ENCODE measurements at regions not wholly inside any gene's neighbourhood (a gene's known extent, or its start where the extent isn't known, plus 50 kb on each side); places are given as distances from the start of the nearest gene placed in this dataset.

- DNase-seq (ENCODE audit: low spot score in 2 of 2): no peak
- Mint-ChIP-seq H3K9me3 (no peaks in the 10 kb centered on the region), H3K4me1 (peaks cover 29% of the 10 kb centered on the region), H3K36me3 (no peaks in the 10 kb centered on the region), H3K4me3 (no peak overlapping the region), H3K27me3 (no peaks in the 10 kb centered on the region), H3K27ac (no peak overlapping the region)
- no peak for ATAC-seq (ENCODE audit: low read depth)
These were observed 287.9 kb upstream of the VRK2 start for GRCh38 chr2:57758686-57759085.

DNA sequence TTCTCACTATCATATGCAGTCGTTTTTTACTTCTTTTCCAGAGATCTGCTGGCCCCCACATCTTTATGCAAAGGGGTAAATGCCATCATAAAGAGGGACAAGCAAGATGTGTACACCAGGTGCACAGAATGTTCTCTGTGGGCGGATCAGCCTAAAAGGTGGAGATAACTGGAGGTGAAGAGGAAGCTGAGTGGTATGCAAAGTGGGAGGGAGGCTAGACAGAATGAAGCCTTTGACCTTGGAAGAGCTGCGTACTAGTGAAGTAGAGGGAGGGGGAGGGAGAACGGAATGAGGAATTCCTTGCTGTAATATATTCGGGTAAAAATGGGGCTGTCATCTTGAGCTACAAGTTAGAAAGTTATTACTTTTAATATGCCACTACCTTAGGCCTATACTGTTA, 287.5 kb upstream of the VRK2 start:
- Mint-ChIP-seq H3K27me3 (no peaks in the 10 kb centered on the region), H3K4me1 (peaks cover 29% of the 10 kb centered on the region), H3K27ac (no peak overlapping the region), H3K9me3 (no peaks in the 10 kb centered on the region), H3K4me3 (peak overlapping the region; percentile 65), H3K36me3 (no peaks in the 10 kb centered on the region)
- ATAC-seq (ENCODE audit: low read depth): peak; percentile 52
- DNase-seq (ENCODE audit: low spot score in 2 of 2): no peak

DNA sequence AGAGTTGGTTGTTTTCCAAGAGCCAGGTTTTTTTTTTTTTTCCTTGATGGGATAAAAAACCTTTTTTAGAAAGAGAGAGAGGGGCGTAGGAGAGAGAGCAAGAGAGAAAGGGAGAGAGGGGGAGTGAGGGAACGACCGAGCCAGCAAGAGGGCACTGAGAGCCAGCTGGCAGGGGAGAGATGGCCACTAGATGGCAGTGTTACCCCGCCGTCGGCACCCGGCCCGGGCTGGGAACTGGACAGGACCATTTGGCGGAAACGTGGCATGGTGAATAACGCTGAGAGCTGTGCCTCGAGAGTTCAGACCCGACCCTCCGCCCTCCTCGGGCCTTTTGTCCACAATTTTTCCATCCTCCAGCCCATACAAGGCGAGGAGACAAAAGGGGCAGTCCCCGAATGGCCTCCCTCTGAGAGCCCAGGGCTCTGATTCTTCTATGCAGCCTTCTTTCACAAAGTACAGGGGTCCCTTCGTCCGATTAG, 286.7 kb upstream of the VRK2 start:
- H3K9me3 Mint-ChIP-seq: no peaks in the 10 kb centered on the region
- peak; percentile 84 for ATAC-seq (ENCODE audit: low read depth)
- peak overlapping the region; percentile 70 for H3K4me3 Mint-ChIP-seq
- DNase-seq (ENCODE audit: low spot score in 2 of 2): peak; percentile 82 to 94
- H3K36me3 Mint-ChIP-seq: no peaks in the 10 kb centered on the region
- peaks cover 28% of the 10 kb centered on the region for H3K4me1 Mint-ChIP-seq
- H3K27ac Mint-ChIP-seq: peak overlapping the region; percentile 16
- H3K27me3 Mint-ChIP-seq: no peaks in the 10 kb centered on the region

DNA sequence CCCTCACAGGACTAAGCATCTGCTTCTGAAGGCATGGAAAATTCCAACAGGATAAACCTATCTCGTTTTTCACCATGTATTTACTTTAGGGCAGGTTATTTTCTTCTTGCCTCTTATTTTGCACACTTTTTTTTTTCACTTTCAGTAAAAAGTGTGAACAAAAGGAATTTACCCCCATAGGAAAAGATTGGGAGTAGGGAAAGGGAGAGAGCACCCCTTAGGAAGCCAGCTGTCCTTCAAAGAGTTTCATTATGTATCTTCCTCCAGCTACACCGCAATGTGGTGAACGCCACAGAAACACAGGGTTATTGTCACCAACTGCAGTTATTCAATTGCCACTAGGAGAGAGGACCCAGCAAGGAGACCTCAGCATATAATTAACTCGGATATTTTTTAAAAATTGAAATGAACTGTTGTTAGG, 286.2 kb upstream of the VRK2 start:
- H3K4me1 Mint-ChIP-seq: peaks cover 22% of the 10 kb centered on the region
- DNase-seq (ENCODE audit: low spot score in 2 of 2): no peak
- H3K27me3 Mint-ChIP-seq: no peaks in the 10 kb centered on the region
- peak overlapping the region; percentile 70 for H3K4me3 Mint-ChIP-seq
- no peak for ATAC-seq (ENCODE audit: low read depth)
- peak overlapping the region; percentile 16 for H3K27ac Mint-ChIP-seq
- no peaks in the 10 kb centered on the region for H3K36me3 Mint-ChIP-seq
- H3K9me3 Mint-ChIP-seq: no peaks in the 10 kb centered on the region

DNA sequence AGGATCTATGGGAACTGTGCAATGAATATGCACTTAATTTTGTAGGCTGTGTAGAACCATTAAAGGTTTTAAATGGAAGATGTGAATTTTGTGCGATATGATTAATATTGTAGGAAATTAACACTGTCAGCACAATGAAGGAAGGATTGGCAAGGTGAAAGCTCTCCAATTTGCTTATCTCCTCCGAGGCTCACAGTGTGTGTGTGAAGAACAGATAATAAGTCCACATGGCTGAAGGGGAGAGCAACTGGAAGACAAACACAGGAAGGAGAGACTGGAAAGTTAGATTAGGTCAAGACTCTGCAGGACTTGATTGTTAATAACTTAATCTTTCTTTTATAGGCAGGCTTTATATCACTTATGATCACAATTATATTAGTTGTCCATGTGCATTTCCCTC, 269.7 kb upstream of the VRK2 start:
- no peak for DNase-seq (ENCODE audit: low spot score in 2 of 2)
- Mint-ChIP-seq H3K27me3 (no peaks in the 10 kb centered on the region), H3K27ac (no peak overlapping the region), H3K4me1 (no peaks in the 10 kb centered on the region), H3K9me3 (no peaks in the 10 kb centered on the region), H3K36me3 (peaks cover 2% of the 10 kb centered on the region), H3K4me3 (no peak overlapping the region)
- no peak for ATAC-seq (ENCODE audit: low read depth)

DNA sequence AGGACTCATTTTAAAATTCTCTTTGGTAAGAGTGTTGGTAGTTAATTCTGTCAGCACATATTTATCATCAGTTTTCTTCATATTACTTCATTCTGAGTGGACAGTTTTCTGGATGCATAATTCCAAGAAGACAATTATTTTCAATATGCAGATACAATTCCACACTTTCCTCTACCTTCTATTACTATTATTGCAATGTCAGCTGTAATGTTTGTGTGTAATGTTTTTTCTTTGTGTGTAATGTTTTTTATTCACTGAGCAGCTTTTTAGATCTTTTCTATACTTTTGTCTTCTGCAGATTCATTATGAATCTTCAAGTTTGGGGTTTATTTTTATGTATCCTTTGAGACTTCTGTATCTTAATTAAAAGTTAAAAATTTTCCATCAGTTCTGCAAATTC, 264.0 kb upstream of the VRK2 start:
- Mint-ChIP-seq H3K4me1 (no peaks in the 10 kb centered on the region), H3K27me3 (no peaks in the 10 kb centered on the region), H3K36me3 (peaks cover 7% of the 10 kb centered on the region), H3K4me3 (no peak overlapping the region), H3K27ac (no peak overlapping the region), H3K9me3 (no peaks in the 10 kb centered on the region)
- no peak for ATAC-seq (ENCODE audit: low read depth)
- no peak for DNase-seq (ENCODE audit: low spot score in 2 of 2)

DNA sequence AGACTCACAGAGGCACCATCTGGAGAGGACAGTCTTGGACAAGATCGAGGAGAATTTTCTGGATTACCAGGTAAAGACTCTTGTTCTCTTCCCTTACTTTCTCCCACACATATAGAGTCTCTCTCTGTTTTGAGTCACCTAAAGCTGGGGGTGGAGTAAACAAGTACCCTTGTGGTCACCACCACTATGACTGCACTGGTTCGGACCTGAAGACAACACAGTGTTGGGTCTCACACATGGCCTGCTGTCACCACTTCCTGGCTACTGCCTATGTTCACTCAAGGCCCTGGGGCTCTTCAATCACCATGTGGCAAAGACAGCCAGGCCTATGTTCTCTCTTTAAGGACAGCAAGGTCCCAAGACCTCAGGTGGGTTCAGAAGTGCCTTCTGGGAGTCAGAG, 253.3 kb upstream of the VRK2 start:
- H3K27ac Mint-ChIP-seq: no peak overlapping the region
- DNase-seq (ENCODE audit: low spot score in 2 of 2): no peak
- ATAC-seq (ENCODE audit: low read depth): no peak
- H3K36me3 Mint-ChIP-seq: peaks cover 5% of the 10 kb centered on the region
- no peak overlapping the region for H3K4me3 Mint-ChIP-seq
- no peaks in the 10 kb centered on the region for H3K27me3 Mint-ChIP-seq
- no peaks in the 10 kb centered on the region for H3K4me1 Mint-ChIP-seq
- peaks cover 4% of the 10 kb centered on the region for H3K9me3 Mint-ChIP-seq

GRCh38 chr2:57796527-57796926, 250.1 kb upstream of the VRK2 start:
- no peak for DNase-seq (ENCODE audit: low spot score in 2 of 2)
- H3K27me3 Mint-ChIP-seq: no peaks in the 10 kb centered on the region
- no peak overlapping the region for H3K27ac Mint-ChIP-seq
- peaks cover 14% of the 10 kb centered on the region for H3K36me3 Mint-ChIP-seq
- no peak overlapping the region for H3K4me3 Mint-ChIP-seq
- H3K9me3 Mint-ChIP-seq: peaks cover 8% of the 10 kb centered on the region
- ATAC-seq (ENCODE audit: low read depth): no peak
- no peaks in the 10 kb centered on the region for H3K4me1 Mint-ChIP-seq

DNA sequence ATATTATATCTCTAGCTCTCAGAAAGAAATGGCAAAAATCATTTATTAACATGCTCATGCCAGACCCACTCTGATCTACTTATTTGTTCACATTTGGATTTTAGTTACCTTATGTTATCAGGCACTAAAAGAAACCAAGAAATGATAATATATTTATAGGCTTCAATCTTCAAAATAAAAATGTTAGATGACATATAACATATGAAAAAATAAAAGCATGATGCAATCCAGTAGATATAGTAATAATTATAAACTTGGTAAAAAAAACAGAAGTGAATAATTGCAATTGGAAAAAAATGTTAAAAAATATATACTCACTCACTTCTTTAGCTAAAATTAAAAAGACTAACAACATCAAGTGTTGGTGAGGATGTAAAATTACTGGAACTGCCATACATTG, 248.3 kb upstream of the VRK2 start:
- no peak overlapping the region for H3K4me3 Mint-ChIP-seq
- H3K9me3 Mint-ChIP-seq: peaks cover 7% of the 10 kb centered on the region
- H3K36me3 Mint-ChIP-seq: peaks cover 16% of the 10 kb centered on the region
- H3K27me3 Mint-ChIP-seq: no peaks in the 10 kb centered on the region
- no peak for ATAC-seq (ENCODE audit: low read depth)
- no peaks in the 10 kb centered on the region for H3K4me1 Mint-ChIP-seq
- no peak overlapping the region for H3K27ac Mint-ChIP-seq
- DNase-seq (ENCODE audit: low spot score in 2 of 2): no peak

GRCh38 chr2:57802243-57802642, 244.4 kb upstream of the VRK2 start:
- ATAC-seq (ENCODE audit: low read depth): no peak
- Mint-ChIP-seq H3K36me3 (peaks cover 13% of the 10 kb centered on the region), H3K9me3 (peaks cover 7% of the 10 kb centered on the region), H3K27ac (no peak overlapping the region), H3K4me3 (no peak overlapping the region), H3K4me1 (no peaks in the 10 kb centered on the region), H3K27me3 (no peaks in the 10 kb centered on the region)
- no peak for DNase-seq (ENCODE audit: low spot score in 2 of 2)

DNA sequence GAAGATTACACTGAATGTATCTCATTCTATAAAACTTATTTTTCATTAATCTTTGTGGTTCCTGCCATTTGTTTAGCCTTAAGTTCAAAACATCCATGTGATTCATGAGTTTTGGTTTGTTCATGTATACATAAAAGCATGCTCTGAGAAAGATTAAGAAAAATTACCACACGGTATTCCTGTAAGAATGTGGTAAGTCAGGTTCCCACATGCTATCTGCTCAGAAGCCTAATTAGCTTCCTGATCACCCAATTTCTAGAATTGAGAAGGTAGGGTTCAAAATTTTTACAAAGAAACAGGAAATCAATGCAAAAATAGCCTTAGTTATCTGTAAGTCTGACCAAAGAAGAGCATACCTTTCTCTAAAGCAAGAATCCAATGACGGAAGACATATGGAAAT, 241.6 kb upstream of the VRK2 start:
- no peak overlapping the region for H3K27ac Mint-ChIP-seq
- H3K36me3 Mint-ChIP-seq: peaks cover 7% of the 10 kb centered on the region
- peaks cover 3% of the 10 kb centered on the region for H3K9me3 Mint-ChIP-seq
- H3K4me1 Mint-ChIP-seq: no peaks in the 10 kb centered on the region
- DNase-seq (ENCODE audit: low spot score in 2 of 2): no peak
- H3K27me3 Mint-ChIP-seq: no peaks in the 10 kb centered on the region
- no peak for ATAC-seq (ENCODE audit: low read depth)
- no peak overlapping the region for H3K4me3 Mint-ChIP-seq

GRCh38 chr2:57806449-57806968, 240.1 kb upstream of the VRK2 start:
- Mint-ChIP-seq H3K4me1 (no peaks in the 10 kb centered on the region), H3K27me3 (no peaks in the 10 kb centered on the region), H3K4me3 (no peak overlapping the region), H3K27ac (no peak overlapping the region), H3K36me3 (peaks cover 6% of the 10 kb centered on the region), H3K9me3 (peaks cover under 1% of the 10 kb centered on the region)
- ATAC-seq (ENCODE audit: low read depth) (no peak), DNase-seq (ENCODE audit: low spot score in 2 of 2) (no peak)

GRCh38 chr2:57809230-57809629, 237.4 kb upstream of the VRK2 start:
- no peak for DNase-seq (ENCODE audit: low spot score in 2 of 2)
- peaks cover 3% of the 10 kb centered on the region for H3K36me3 Mint-ChIP-seq
- H3K27me3 Mint-ChIP-seq: no peaks in the 10 kb centered on the region
- ATAC-seq (ENCODE audit: low read depth): no peak
- H3K9me3 Mint-ChIP-seq: no peaks in the 10 kb centered on the region
- H3K4me1 Mint-ChIP-seq: no peaks in the 10 kb centered on the region
- H3K4me3 Mint-ChIP-seq: no peak overlapping the region
- H3K27ac Mint-ChIP-seq: no peak overlapping the region

GRCh38 chr2:57821088-57821487, 225.5 kb upstream of the VRK2 start:
- Mint-ChIP-seq H3K36me3 (peaks cover 2% of the 10 kb centered on the region), H3K4me1 (peaks cover 4% of the 10 kb centered on the region), H3K27ac (peak overlapping the region; percentile 15), H3K27me3 (no peaks in the 10 kb centered on the region), H3K4me3 (no peak overlapping the region), H3K9me3 (peaks cover under 1% of the 10 kb centered on the region)
- DNase-seq (ENCODE audit: low spot score in 2 of 2) (no peak), ATAC-seq (ENCODE audit: low read depth) (peak; percentile 43)

DNA sequence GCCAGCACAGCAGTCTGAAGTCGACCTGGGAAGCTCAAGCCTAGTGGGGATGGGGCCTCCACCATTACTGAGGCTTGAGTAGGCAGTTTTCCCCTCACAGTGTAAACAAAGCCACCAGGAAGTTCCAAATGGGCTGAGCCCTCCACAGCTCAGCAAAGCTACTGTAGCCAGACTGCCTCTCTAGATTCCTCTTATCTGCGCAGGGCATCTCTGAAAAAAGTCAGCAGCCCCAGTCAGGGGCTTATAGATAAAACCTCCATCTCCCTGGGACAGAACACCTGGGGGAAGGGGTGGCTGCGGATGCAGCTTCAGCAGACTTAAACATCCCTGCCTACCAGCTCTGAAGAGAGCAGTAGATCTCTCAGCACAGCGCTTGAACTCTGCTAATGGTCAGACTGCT, 218.4 kb upstream of the VRK2 start:
- ATAC-seq (ENCODE audit: low read depth) (no peak), DNase-seq (ENCODE audit: low spot score in 2 of 2) (no peak)
- Mint-ChIP-seq H3K27ac (no peak overlapping the region), H3K9me3 (peaks cover 22% of the 10 kb centered on the region), H3K4me1 (no peaks in the 10 kb centered on the region), H3K4me3 (no peak overlapping the region), H3K27me3 (no peaks in the 10 kb centered on the region), H3K36me3 (peaks cover 24% of the 10 kb centered on the region)

Data from memory B cell (primary cell).